ENCODE measurements at regions not wholly inside any gene's neighbourhood (a gene's known extent, or its start where the extent isn't known, plus 50 kb on each side); places are given as distances from the start of the nearest gene placed in this dataset.
"Not testable (repeated sequence)": the region's sequence is repeated elsewhere in the genome, so short reads cannot be mapped to it uniquely, and the experiment has no call there.

DNA sequence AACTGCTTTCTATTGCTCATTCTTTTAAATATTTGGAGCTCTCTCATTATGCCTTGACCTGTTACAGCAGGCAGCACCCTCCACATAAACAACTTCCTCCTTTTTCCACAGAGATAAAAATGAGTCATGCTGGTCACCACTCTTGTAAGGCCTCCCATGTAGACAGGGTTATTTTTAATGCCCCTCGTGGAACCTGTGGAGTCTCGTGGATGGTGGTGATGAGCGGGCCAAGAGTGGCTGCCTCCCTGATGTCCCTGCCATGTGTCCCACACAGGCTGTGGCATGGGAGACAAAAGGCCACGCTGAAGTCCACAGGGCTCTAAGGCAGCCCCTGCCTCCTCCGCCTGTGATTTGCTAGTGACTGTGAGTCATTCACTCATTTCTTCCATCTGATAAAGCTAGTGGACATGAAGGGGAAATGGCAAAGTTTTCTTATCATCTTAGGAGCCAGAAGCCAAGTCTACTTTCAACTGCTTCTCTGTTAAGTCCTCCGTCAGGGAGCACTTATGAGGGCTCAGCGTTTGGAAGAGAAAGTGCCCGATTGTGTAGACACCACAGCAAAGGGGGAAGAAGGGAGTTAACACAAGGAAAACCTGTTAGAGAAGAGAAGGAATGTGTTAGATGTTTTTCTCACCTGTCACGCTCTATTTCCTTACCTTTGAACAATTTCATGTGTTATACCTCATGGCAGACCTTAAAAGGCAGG, 121.6 kb upstream of the FAT1 start:
- DNase-seq: no peak

DNA sequence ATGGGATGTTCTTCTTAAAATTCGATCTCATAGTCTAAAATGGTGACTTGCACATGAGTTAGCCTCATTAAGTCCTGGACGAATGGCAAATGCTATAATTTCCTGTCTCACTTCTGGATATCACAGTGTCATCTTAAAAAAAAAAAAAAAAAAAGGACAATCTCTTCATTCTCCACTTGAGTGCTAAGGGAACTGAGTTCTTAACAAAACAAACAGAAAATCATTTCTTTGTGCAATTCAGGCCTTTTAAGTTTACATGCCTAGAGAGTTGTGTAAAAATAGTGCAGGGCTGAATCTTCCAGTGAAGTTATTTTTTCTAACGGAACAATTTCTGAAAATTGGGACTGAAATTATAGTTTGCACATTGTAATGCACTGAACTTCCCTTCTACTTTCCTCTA, 122.8 kb upstream of the FAT1 start:
- no peak for DNase-seq

DNA sequence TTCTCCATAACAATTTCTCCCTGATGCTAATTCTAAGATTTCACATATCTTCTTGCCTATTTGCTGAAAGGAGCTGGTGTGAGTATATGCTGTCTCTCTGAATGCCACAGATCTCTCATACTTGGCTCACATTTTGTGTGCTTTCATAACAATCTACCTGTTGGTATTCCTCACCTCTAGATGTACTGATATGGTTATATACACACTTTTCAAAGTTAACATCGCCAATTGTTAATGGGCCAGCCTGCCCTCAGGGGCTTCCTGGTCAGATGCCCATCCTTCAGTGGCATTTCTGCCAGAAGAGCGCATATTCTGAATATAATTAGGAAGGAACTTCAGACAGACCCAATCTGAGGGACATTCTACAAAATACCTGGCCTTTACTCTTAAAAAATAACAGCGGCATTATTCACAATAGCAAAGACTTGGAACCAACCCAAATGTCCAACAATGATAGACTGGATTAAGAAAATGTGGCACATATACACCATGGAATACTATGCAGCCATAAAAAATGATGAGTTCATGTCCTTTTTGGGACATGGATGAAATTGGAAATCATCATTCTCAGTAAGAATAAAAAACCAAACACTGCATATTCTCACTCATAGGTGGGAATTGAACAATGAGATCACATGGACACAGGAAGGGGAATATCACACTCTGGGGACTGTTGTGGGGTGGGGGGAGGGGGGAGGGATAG, 123.9 kb upstream of the FAT1 start:
- not testable (repeated sequence) for DNase-seq

DNA sequence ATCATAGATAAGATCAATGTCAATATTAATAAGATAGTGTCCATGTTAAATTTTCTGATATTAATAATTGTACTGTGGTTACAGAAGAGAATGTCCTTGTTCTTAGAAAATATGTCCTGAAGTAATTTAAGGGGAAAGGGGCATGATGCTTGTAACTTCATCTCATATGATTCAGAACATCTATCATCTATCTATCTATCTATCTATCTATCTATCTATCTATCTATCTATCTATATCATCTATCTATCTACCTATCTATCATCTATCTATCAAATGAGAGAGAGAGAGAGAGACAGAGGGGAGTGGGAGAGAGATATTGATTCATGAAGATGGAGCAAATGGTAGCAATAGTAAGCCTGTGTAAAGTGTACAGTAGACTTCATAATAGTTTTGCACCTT, 124.8 kb upstream of the FAT1 start:
- DNase-seq: no peak

DNA sequence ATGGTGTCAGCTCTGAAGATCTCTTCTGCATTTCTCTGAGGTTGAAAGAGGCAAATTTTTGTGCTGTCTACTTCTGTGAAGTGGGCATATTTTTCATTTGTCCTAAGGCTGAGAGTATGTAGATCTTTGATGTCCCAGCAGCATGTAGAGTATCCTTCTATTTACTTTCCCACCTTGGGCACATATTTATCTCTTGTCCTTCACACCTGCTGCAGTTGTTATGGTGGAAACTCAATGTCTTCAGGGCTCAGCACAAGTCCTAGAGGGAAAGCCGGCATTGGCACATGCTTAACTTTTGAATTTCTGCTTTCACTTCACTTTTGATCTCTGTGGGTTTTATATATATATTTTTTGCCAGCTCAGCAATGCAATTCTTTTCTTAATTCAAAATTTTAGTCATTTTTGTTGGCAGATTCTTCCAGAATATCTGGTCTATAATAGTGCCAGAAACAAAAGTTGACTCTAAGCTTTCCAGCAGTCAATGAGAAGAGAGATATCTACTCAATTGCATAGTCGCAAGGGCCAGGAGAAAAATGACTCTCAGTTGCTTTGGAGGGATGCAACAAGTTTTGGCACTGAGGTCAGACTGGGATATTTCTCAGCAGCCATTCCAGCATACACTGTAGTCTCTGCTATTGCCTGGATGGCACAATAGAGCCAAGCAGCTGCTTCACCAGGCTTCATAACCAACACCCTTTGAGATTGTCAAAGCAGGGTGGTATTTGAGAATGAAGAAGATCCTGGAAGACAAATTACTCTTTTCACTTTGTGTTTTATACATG, 127.8 kb upstream of the FAT1 start:
- DNase-seq: no peak

DNA sequence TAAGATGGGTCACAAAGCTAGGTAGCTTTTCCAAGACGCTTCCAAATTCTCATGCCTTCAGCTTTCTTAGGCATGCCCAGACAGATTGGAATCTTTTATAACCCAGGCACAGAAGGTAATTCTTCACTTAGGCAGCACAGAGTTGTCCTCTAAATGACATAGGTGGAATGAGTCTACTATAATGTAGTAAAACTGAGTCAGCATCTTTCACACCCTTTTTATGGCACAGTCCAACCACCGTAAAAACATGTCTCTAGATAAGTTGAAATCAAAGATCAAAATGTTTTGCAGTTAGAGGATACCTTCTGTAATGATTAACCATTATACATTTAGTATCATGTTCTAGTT, 128.4 kb upstream of the FAT1 start:
- DNase-seq: no peak

DNA sequence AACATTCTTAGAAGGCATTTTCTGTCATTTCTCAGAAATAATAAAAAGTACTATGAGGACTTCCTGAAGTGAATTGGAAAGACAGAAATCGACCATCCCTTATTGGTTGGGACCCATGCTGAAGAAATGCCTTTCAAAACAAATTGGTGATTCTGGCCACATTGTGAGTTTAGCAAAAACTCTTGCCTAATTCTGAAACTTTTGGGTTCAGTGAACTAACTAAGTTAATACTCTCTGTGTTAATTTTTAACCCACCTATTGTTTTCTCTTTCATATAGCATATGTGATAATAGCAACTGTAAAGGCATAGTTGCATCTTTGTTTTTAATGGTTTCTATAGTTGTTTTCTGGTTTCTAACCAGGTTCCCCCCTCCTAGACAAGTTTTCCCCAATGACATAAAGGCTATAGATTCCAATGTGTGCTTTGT, 129.3 kb upstream of the FAT1 start:
- DNase-seq: no peak

DNA sequence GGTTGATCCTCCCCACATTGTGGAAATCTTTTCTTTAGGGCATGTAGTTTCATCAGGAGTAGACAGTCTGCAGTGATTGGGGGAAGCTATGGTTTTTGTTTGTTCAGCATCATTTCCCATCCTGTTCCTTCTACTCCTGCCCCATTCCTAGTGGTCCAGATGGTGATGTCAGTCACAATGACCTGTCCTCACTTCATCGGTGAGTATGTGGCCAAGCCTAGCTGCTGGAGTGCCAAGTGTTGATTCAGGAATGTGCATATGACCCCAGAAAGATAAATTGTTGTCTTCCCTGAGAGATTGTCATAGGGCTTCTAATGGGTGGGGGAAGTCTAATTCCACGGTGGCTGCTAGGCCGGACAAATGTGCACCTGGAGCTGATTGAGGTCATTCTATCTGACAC, 130.6 kb upstream of the FAT1 start:
- DNase-seq: no peak

DNA sequence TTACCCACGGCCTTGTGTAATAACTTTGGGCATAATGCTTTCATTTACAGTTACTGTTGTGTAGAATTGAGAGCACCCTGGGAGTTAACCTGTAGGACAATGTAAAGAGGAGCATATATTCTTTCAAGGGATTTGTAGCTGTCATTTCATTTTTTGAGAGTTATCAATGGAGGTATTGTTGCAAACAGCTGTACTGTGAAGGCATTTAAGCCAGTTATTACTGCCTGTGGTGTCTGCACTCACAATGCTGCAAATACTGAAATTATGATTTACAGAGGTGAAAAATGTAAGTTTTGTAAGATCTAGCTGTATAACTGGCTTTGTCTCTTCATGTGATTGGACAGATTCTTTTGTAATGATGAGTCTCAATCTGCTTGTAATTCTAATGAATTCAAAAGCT, 131.5 kb upstream of the FAT1 start:
- no peak for DNase-seq

DNA sequence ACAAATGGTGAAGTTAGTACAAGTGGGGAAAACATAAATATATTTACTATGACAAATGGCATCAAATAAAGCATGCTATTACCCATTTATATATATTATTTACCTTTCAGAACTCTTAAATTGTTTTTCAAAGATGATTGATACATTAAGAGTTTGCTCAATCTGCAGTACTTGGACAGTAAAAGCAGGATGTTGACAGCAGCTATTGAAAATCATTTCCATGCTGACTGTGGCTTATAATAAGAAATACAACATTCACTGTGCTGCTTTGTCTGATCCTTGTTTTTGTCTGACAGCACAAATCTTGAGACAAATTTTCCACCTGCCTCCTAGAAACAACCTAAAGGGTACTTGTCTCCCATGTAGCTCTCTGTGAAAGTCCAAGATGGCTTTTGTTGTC, 134.1 kb upstream of the FAT1 start:
- no peak for DNase-seq

DNA sequence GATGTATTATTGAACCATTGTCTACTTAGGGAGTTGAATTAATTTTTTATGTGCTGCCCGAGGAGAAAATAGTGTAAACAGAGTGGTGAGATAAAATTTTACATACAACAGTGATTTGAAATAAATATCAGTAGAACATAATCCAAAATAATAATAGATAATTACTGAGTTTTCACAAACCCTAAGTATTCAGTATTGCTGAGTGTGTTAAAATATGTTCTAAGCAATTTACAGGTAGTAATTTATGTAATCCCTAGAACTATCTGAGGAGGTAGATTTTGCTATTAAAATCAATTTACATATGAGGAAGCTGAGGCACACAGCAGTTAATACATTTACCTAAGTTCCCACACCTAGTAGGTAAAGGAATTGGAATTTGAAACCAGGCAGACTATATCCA, 134.7 kb upstream of the FAT1 start:
- DNase-seq: no peak

DNA sequence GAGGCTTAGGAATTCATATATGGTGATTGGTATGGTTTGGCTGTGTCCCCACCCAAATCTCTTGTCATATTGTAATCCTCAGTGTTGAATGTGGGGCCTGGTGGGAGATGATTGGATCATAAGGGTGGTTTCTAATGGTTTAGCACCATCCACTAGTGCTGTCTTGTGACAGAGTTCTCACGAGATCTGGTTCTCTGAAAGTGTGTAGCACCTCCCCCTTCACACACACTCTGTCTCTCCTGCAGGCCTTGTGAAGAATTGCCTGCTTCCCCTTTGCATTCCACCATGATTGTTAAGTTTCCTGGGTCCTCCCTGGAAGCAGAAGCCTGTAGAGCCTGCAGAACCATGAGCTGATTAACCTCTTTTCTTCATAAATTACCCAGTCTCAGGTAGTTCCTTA, 135.8 kb upstream of the FAT1 start:
- no peak for DNase-seq

DNA sequence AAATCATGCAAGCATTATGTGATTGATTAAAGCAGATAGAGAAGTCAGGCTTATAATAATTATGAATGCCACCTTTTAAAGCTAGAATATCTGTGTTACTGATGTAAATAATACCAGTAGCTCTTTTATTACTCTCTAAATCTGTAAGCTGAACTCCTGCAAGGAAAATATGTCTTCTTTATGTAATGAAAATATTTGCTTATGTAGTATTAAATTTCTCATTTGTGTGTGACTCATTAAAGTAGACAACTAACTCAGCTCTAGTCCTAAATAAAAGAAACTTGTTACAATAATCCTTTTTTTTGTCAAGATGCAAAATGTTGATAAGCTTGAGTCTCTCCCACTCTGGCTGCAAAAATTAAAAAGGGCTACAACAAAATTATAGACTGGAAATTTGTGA, 137.7 kb upstream of the FAT1 start:
- DNase-seq: no peak

DNA sequence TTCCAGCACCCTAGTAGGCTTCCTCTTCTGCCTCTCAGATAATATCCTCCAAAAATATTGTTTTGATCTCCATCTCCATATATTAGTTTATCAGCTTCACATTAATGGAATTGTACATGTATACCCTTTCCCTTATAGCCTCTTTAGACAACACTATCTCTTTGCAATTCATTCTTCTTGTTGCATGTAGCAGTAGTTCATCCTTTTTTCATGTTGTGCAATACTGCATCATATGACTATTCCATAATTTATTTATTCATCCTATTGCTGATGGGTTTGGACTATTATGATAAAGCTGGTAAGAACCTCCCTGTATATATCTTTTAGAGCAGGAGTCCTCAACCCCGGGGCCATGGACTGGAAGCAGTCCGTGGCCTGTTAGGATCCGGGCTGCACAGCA, 148.2 kb upstream of the FAT1 start:
- no peak for DNase-seq

DNA sequence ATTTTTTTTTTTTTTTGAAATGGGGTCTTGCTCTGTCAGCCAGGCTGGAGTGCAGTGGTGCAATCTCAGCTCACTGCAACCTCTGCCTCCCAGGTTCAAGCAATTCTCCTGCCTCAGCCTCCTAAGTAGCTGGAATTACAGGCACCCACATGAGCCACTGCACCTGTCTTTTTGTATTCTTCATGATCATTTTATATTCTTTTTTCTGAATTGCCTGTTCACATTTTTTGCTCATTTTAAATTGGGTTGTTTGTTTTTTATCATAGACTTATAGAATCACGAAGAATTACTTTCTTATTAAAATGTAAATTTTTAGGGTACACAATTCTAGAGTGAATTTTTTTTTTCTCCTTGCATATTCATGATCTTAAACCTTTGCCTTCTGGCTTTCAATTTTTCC, 149.4 kb upstream of the FAT1 start:
- DNase-seq: not testable (repeated sequence)

DNA sequence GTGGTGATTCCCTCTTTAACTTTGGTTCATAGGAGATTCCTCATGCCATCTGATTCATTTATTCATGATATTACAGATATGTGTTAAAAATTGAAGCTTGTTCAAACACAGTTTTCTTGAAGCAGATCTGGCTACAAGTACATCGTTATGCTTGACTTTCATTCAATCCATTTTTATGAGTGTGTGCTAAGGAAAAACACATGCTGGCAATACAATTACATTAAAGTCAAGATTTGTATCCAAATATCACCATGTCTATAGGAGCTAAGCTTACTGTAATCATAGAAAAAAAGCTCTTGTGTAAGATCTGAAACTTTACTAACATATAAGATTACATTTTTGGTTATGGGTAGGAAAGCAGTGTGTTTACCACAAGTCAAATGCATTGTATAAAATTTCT, 151.8 kb upstream of the FAT1 start:
- no peak for DNase-seq

DNA sequence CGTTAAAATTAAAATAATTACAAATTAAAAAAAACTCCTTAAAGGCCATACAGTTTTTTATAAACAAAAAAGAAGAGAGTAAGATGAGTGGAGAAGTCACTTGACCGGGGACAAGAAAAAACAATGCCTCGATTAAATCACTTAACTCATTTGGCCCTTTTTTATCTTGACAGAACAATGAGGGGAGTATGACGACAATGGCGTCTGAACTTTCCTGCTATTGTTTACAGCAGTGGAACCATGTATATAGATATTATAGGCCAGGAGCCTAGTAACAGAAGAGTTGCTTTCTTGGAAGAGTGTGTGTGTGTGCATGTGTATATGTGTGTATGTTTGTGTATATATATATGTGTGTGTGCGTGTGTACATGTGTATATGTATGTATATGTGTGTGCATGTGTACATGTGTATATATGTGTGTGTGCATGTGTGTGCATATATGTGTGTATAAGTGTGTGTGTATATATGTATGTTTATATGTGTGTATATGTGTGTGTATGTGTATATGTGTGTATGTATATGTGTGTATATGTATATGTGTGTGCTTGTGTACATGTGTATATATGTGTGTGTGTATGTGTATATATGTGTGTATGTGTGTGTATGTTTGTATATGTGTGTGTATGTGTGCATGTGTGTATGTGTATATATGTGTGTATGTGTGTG, 153.4 kb upstream of the FAT1 start:
- DNase-seq: no peak

DNA sequence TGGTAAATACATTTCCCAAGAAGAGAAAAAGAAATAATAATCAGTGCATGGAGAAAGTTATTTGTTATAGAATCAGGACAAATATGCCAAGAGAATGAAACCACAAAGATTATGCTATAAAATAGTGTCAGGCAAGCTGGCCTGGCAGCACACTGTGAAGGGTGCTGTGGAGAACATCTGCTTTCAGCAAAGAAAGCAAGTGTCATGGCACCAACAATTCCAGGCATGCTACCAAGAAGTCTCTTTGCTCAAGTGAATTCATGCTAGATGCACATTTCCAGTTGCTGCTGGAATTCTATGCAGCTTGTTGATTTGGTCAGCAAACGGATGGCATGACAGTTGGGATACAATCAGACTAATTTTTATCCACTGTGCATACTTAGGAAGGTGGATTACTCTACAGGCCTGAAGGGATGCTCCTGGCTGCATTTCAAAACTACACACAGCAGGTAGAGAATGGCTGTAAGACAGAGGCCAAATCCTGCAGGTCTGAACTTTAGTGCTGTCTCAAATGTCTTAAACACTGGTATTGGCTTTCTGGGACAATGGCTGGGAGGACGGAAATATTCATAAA, 154.6 kb upstream of the FAT1 start:
- DNase-seq: no peak

DNA sequence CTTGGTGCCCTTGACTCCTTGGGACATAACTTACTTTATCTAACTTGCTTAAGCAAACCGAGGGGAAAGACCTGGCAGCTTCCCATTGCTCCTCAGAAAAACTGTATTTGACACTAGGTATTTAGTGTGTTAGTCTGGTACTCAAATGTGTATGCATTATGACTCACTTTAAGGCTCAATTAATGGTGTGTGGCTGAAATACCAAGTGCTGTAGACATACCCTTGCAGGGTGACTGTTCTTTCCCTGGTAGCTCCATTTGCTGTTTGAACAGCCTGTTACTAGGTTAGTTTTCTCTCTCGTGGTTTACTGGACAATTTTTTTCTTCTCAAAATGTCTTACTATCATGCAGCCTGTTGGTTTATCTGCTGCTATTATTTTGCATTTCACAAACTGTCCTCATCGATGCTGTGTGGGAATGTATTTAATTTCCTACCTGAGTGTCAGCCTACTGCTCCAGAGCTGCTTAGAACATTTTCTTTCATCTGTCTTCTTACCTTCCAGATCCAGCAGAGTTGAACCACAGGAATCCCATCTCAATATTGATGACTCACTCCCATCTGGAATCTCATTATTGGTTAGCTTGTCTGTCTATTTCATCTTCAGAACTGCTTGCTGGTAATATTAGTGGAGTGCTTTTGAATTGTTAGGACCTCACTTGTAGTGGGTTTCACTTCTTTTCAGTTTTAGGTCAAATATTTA, 158.0 kb upstream of the FAT1 start:
- no peak for DNase-seq

DNA sequence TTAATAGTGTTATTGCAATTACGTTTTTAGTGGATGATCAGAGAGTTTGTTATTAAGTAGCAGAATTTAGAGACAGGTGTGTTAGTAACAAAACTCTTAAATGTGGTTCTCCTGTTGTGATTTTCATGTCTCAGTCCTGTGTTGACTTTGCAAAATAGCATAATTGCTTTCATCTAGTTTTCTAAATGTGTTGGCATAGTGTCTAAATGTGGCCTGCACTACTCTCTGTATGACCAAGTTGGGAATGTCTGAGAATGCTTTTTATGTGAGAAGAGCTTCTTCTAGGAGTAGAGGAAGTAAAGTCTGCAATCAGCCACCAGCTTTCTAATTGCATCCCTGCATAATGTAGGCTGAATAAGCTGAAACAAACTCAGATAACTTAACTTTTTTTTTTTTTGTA, 158.6 kb upstream of the FAT1 start:
- DNase-seq: no peak

DNA sequence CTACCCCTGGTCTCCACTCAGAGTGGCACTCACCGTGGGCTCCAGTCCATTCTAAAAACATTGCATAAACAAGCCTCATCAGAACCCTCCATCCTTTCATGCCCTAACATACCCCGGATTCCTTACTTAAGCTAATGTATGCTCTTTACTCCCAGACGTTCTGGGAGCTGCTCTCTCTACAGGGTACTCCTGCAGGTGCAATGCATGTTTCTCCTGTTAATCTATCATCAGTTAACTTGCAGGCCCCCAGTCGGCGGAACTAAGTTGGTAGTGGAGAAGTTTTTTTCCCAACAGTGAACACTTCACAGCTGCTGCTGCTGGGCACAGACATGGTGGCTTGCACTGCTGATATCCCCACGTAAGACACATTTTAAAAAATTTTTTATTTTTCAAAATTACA, 161.6 kb upstream of the FAT1 start:
- DNase-seq: no peak

Measured in anterior cingulate cortex (tissue), 58 donors.